ENCODE measurements at regions not wholly inside any gene's neighbourhood (a gene's known extent, or its start where the extent isn't known, plus 50 kb on each side); places are given as distances from the start of the nearest gene placed in this dataset.

DNA sequence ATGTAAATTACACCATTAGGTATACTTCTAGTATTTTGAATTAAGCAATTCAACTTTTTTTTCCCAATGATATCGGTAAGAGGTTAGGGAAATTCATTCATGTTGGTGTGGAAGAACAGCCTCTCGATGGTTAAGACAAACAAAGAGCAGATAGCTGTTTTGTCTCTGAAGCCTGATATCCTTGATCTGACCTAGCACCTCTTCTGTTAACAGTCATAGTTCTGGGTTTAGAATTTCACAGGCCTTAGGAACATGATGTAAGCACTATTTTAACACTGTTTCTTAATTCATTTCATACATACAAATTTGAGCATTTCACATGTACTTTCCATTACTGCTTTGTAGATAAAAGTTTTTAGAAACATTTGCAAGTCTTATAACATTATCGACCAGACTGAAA, 367.5 kb upstream of the ZNF385D start:
- FAIRE-seq (no peak), ATAC-seq (no peak), DNase-seq (ENCODE audit: extremely low read depth in 1 of 4, low spot score in 3 of 4) (no peak)
- H3K9me1 ChIP-seq (ENCODE audit: control insufficient read depth, insufficient read depth, low read length): no peaks in the 10 kb centered on the region
- H3K9me3 ChIP-seq (replicated peaks; ENCODE audit: control insufficient read depth, insufficient read depth, low read depth, low read length): no peaks in the 10 kb centered on the region
- no peaks in the 10 kb centered on the region for H3K27me3 ChIP-seq (ENCODE audit: control insufficient read depth in 2 of 2, insufficient read depth in 2 of 2, low read length in 2 of 2)
- no peak overlapping the region for H2AFZ ChIP-seq (ENCODE audit: low read depth, low read length)
- TF ChIP-seq ZNF224 (CRISPR knock-in tag; IDR thresholded peaks at IDR 0.05) (no peak), ZNF23 (CRISPR knock-in tag; IDR thresholded peaks at IDR 0.05) (no peak), KDM5B (IDR thresholded peaks at IDR 0.05; ENCODE audit: insufficient replicate concordance, low read depth, low read length) (no peak), ZNF324 (CRISPR knock-in tag; IDR thresholded peaks at IDR 0.05) (no peak), KDM4B (IDR thresholded peaks at IDR 0.05; ENCODE audit: borderline replicate concordance in 2 of 2, low read depth in 1 of 2) (no peak), GTF2E2 (tag; IDR thresholded peaks at IDR 0.05) (no peak), GABPB1 (CRISPR knock-in tag; IDR thresholded peaks at IDR 0.05) (no peak), POLR2AphosphoS5 (IDR thresholded peaks at IDR 0.05; ENCODE audit: control insufficient read depth, insufficient read depth, low read depth, low read length) (no peak), U2AF1 (optimal IDR thresholded peaks at IDR 0.05; ENCODE audit: low read depth, low read length) (no peak), HOXB6 (CRISPR knock-in tag; IDR thresholded peaks at IDR 0.05; ENCODE audit: borderline replicate concordance) (no peak), GATAD2A (IDR thresholded peaks at IDR 0.05) (no peak), ZNF253 (CRISPR knock-in tag; conservative IDR thresholded peaks at IDR 0.05) (no peak)
- TF ChIP-seq, protein P1, sequence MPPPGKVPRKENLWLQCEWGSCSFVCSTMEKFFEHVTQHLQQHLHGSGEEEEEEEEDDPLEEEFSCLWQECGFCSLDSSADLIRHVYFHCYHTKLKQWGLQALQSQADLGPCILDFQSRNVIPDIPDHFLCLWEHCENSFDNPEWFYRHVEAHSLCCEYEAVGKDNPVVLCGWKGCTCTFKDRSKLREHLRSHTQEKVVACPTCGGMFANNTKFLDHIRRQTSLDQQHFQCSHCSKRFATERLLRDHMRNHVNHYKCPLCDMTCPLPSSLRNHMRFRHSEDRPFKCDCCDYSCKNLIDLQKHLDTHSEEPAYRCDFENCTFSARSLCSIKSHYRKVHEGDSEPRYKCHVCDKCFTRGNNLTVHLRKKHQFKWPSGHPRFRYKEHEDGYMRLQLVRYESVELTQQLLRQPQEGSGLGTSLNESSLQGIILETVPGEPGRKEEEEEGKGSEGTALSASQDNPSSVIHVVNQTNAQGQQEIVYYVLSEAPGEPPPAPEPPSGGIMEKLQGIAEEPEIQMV (tag; conservative IDR thresholded peaks at IDR 0.05; ENCODE audit: low read depth): no peak
- TF ChIP-seq, protein P2, sequence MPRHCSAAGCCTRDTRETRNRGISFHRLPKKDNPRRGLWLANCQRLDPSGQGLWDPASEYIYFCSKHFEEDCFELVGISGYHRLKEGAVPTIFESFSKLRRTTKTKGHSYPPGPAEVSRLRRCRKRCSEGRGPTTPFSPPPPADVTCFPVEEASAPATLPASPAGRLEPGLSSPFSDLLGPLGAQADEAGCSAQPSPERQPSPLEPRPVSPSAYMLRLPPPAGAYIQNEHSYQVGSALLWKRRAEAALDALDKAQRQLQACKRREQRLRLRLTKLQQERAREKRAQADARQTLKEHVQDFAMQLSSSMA (CRISPR knock-in tag; IDR thresholded peaks at IDR 0.05): no peak
- TF ChIP-seq, protein P3, sequence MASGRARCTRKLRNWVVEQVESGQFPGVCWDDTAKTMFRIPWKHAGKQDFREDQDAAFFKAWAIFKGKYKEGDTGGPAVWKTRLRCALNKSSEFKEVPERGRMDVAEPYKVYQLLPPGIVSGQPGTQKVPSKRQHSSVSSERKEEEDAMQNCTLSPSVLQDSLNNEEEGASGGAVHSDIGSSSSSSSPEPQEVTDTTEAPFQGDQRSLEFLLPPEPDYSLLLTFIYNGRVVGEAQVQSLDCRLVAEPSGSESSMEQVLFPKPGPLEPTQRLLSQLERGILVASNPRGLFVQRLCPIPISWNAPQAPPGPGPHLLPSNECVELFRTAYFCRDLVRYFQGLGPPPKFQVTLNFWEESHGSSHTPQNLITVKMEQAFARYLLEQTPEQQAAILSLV (tag; IDR thresholded peaks at IDR 0.05): no peak
- WGBS (ENCODE audit: insufficient coverage, low coverage, missing lambda C conversion rate): 0% methylated on average over 3 of the region's 3 CpGs
- no peak overlapping the region for H3K4me3 ChIP-seq
- CTCF ChIA-PET (ENCODE audit: low intra/inter-chr PET ratio): interaction anchor here (1.4 kb wide), 1 partner anchor 1893 kb away, joined by 5 read pairs; no protein-coding TSS in a partner anchor
- no peak overlapping the region for H3K9ac ChIP-seq (ENCODE audit: insufficient read depth in 1 of 2, low read depth in 2 of 2, low read length in 2 of 2)
- intact Hi-C loops (cut with micrococcal nuclease) (loop anchor here (5.0 to 10.0 kb wide), 3 partner anchors 364 to 1776 kb away; partner anchors contain the start of gene ZNF385D), in situ Hi-C loops (cut with MboI) (no loop called here)
- POLR2A ChIA-PET: no interaction called here
- H3K4me1 ChIP-seq (replicated peaks in 1 of 2; ENCODE audit: control insufficient read depth in 2 of 2, insufficient read depth in 2 of 2, low read length in 2 of 2): no peaks in the 10 kb centered on the region
- H3K4me2 ChIP-seq (ENCODE audit: insufficient read depth, low read length): no peak overlapping the region
- H3K27ac ChIP-seq (ENCODE audit: extremely low read depth, low read depth, low read length): no peak overlapping the region
- no peaks in the 10 kb centered on the region for H3K36me3 ChIP-seq (ENCODE audit: control insufficient read depth, insufficient read depth, low read length)
- BruUV-seq (replicated peaks): no TSS peak
- no peaks in the 10 kb centered on the region for H4K20me1 ChIP-seq (replicated peaks; ENCODE audit: control insufficient read depth, insufficient read depth, low read length)
- H3K79me2 ChIP-seq (ENCODE audit: control insufficient read depth, insufficient read depth, low read length): no peaks in the 10 kb centered on the region
